GM23338 (cell line): ENCODE measurements at regions not wholly inside any gene's neighbourhood (a gene's known extent, or its start where the extent isn't known, plus 50 kb on each side); places are given as distances from the start of the nearest gene placed in this dataset.

Experiments
- ATAC-seq: fragments of 200-7000 bp; cut with Tn5 transposase; 3 replicates; pipeline ENCODE4 v1.9.1; 2020
- DNase-seq: peaks from one replicate; pipeline ENCODE4 v3.0.0-alpha.2; 2015; ENCODE audit warnings: low spot score
- H2AFZ ChIP-seq: fragments of 200-600 bp; sonication (generic); 2 replicates; pipeline ENCODE4 v1.8.0; 2016; ENCODE audit warnings: antibody characterized with exemption, mild to moderate bottlenecking, moderate library complexity
- H3F3A ChIP-seq: fragments of 200-600 bp; sonication (generic); replicated peaks from 2 replicates; pipeline ENCODE4 v1.8.0; 2017; ENCODE audit warnings: antibody characterized with exemption, mixed run types, low read depth
- H3K27ac ChIP-seq: fragments of 200-600 bp; sonication (generic); 2 replicates; pipeline ENCODE4 v1.6.1; 2016; ENCODE audit warnings: low read depth
- H3K27me3 ChIP-seq: fragments of 200-600 bp; sonication (generic); 2 replicates; pipeline ENCODE4 v1.8.0; 2016; ENCODE audit warnings: mild to moderate bottlenecking, mixed run types, moderate library complexity; ENCODE audit not compliant: insufficient read depth
- H3K36me3 ChIP-seq: fragments of 200-600 bp; sonication (generic); 2 replicates; pipeline ENCODE4 v1.8.0; 2016; ENCODE audit warnings: mild to moderate bottlenecking; ENCODE audit not compliant: insufficient read depth
- H3K4me1 ChIP-seq: fragments of 200-600 bp; sonication (generic); 2 replicates; pipeline ENCODE4 v1.8.0; 2016; ENCODE audit warnings: mild to moderate bottlenecking, moderate library complexity; ENCODE audit not compliant: insufficient read depth
- H3K4me2 ChIP-seq: fragments of 200-600 bp; sonication (generic); 2 replicates; pipeline ENCODE4 v1.7.1; 2017; ENCODE audit warnings: mixed run types
- H3K4me3 ChIP-seq: fragments of 200-600 bp; sonication (generic); 2 replicates; pipeline ENCODE4 v1.6.1; 2016; ENCODE audit warnings: mixed run types
- H3K79me2 ChIP-seq: fragments of 200-600 bp; sonication (generic); replicated peaks from 2 replicates; pipeline ENCODE4 v1.8.0; 2017; ENCODE audit warnings: mild to moderate bottlenecking; ENCODE audit not compliant: insufficient read depth
- H3K9me2 ChIP-seq: fragments of 200-600 bp; sonication (generic); 2 replicates; pipeline ENCODE4 v1.8.0; 2017; ENCODE audit not compliant: insufficient read depth
- H4K20me1 ChIP-seq: fragments of 200-600 bp; sonication (generic); replicated peaks from 2 replicates; pipeline ENCODE4 v1.8.0; 2017; ENCODE audit warnings: mild to moderate bottlenecking; ENCODE audit not compliant: insufficient read depth
- H3K27ac Mint-ChIP-seq: 2 replicates; pipeline ENCODE4 v1.8.0; 2020; ENCODE audit warnings: inconsistent platforms, mild to moderate bottlenecking, moderate library complexity, mixed read lengths
- H3K27me3 Mint-ChIP-seq: 3 replicates; pipeline ENCODE4 v1.8.0; 2022; ENCODE audit warnings: low read depth, mild to moderate bottlenecking, moderate library complexity, mixed read lengths, inconsistent platforms; ENCODE audit not compliant: insufficient read depth, poor library complexity
- H3K36me3 Mint-ChIP-seq: 3 replicates; pipeline ENCODE4 v1.8.0; 2021; ENCODE audit warnings: low read depth, mild to moderate bottlenecking, inconsistent platforms, moderate library complexity, mixed read lengths
- H3K4me1 Mint-ChIP-seq: 3 replicates; pipeline ENCODE4 v1.8.0; 2020; ENCODE audit warnings: mild to moderate bottlenecking, inconsistent platforms, mixed read lengths
- H3K4me3 Mint-ChIP-seq: 3 replicates; pipeline ENCODE4 v1.8.0; 2021; ENCODE audit warnings: moderate library complexity, mild to moderate bottlenecking, inconsistent platforms, mixed read lengths
- H3K9me3 Mint-ChIP-seq: 3 replicates; pipeline ENCODE4 v1.8.0; 2020; ENCODE audit warnings: moderate library complexity, mild to moderate bottlenecking, inconsistent platforms, mixed read lengths
- CREB1 ChIP-seq: fragments of 250-450 bp; sonication (Bioruptor Pico); IDR thresholded peaks from 2 replicates; pipeline ENCODE4 v1.5.0; 2020; ENCODE audit warnings: low read depth, mild to moderate bottlenecking, moderate library complexity
- CTCF ChIP-seq, 2 experiments: fragments of 200-600 bp in 1 of 2; sonication (generic) in 1 of 2; conservative IDR thresholded peaks; 2 replicates each; pipeline versions ENCODE4 v1.5.1 to v1.6.1; 2016 to 2017; ENCODE audit warnings: antibody characterized with exemption in 2 of 2, low read depth in 2 of 2, mild to moderate bottlenecking in 2 of 2, moderate library complexity in 1 of 2
- ETS1 ChIP-seq: IDR thresholded peaks from 2 replicates; pipeline ENCODE4 v1.6.1; 2016; ENCODE audit warnings: antibody characterized with exemption
- EZH2 ChIP-seq: fragments of 200-600 bp; sonication (generic); IDR thresholded peaks from one replicate; pipeline ENCODE4 v1.8.0; 2017; ENCODE audit warnings: antibody characterized with exemption, mild to moderate bottlenecking, low read depth; ENCODE audit not compliant: unreplicated experiment
- EZH2phosphoT487 ChIP-seq: fragments of 200-600 bp; sonication (generic); IDR thresholded peaks from one replicate; pipeline ENCODE4 v1.8.1; 2018; ENCODE audit warnings: antibody characterized with exemption; ENCODE audit not compliant: unreplicated experiment
- JUNB ChIP-seq: IDR thresholded peaks from one replicate; pipeline ENCODE4 v1.6.1; 2016; ENCODE audit warnings: antibody characterized with exemption; ENCODE audit not compliant: unreplicated experiment
- NANOG ChIP-seq: IDR thresholded peaks from 2 replicates; pipeline ENCODE4 v1.6.1; 2016; ENCODE audit warnings: antibody characterized with exemption, borderline replicate concordance
- POLR2AphosphoS5 ChIP-seq: IDR thresholded peaks from 2 replicates; pipeline ENCODE4 v1.6.1; 2016; ENCODE audit warnings: antibody characterized with exemption, low read depth
- REST ChIP-seq: IDR thresholded peaks from one replicate; pipeline ENCODE4 v1.6.1; 2018; ENCODE audit warnings: antibody characterized with exemption; ENCODE audit not compliant: unreplicated experiment
- STAT1 ChIP-seq: IDR thresholded peaks from one replicate; pipeline ENCODE4 v1.6.1; 2016; ENCODE audit warnings: antibody characterized with exemption; ENCODE audit not compliant: unreplicated experiment
- ZNF114 ChIP-seq: fragments of 250-450 bp; sonication (Bioruptor Pico); IDR thresholded peaks from 2 replicates; pipeline ENCODE4 v1.5.0; 2020; ENCODE audit warnings: mild to moderate bottlenecking, moderate library complexity
- ZNF331 ChIP-seq: fragments of 250-450 bp; sonication (Bioruptor Pico); IDR thresholded peaks from 2 replicates; pipeline ENCODE4 v1.5.0; 2020; ENCODE audit warnings: low read depth, mild to moderate bottlenecking, moderate library complexity
- ZNF462 ChIP-seq: fragments of 250-450 bp; sonication (Bioruptor Pico); IDR thresholded peaks from 2 replicates; pipeline ENCODE4 v1.5.0; 2020; ENCODE audit warnings: mild to moderate bottlenecking, moderate library complexity

GRCh38 chr12:82034769-82035168, 275.6 kb upstream of the PPFIA2 start:
- peak; percentile 7 for DNase-seq
- no peak overlapping the region for H3K27ac ChIP-seq
- no peaks in the 10 kb centered on the region for H3F3A ChIP-seq
- TF ChIP-seq NANOG (no peak), REST (no peak), ZNF331 (CRISPR knock-in tag) (no peak), ETS1 (no peak), CREB1 (CRISPR knock-in tag) (no peak), STAT1 (no peak), CTCF (conservative IDR thresholded peaks at IDR 0.05; ENCODE audit: low read depth in 2 of 2) (no peak), EZH2phosphoT487 (no peak), JUNB (no peak), EZH2 (no peak), ZNF114 (CRISPR knock-in tag) (no peak), POLR2AphosphoS5 (no peak), ZNF462 (CRISPR knock-in tag) (no peak)
- H3K4me3 Mint-ChIP-seq = no peak overlapping the region
- ATAC-seq = no peak
- H3K4me1 Mint-ChIP-seq = no peaks in the 10 kb centered on the region
- H3K9me2 ChIP-seq = no peaks in the 10 kb centered on the region
- peaks cover 6% of the 10 kb centered on the region; the same call in 2 of the 3 replicates for H3K9me3 Mint-ChIP-seq
- H3K79me2 ChIP-seq = no peaks in the 10 kb centered on the region
- no peak overlapping the region for H3K4me2 ChIP-seq
- H3K4me3 ChIP-seq = no peak overlapping the region
- no peaks in the 10 kb centered on the region for H3K27me3 Mint-ChIP-seq
- H3K36me3 Mint-ChIP-seq = no peaks in the 10 kb centered on the region
- no peaks in the 10 kb centered on the region for H3K4me1 ChIP-seq
- no peaks in the 10 kb centered on the region for H3K27me3 ChIP-seq
- H3K36me3 ChIP-seq = no peaks in the 10 kb centered on the region
- H4K20me1 ChIP-seq = no peaks in the 10 kb centered on the region
- H2AFZ ChIP-seq = no peak overlapping the region
- H3K27ac Mint-ChIP-seq = no peak overlapping the region
